HL-60 (cell line): ENCODE measurements at regions not wholly inside any gene's neighbourhood (a gene's known extent, or its start where the extent isn't known, plus 50 kb on each side); places are given as distances from the start of the nearest gene placed in this dataset.

ENCODE experiments used
- GABPA ChIP-seq: IDR thresholded peaks from 2 replicates; pipeline ENCODE4 v1.6.1; 2012; ENCODE audit warnings: low read depth
- POLR2AphosphoS5 ChIP-seq: IDR thresholded peaks from 2 replicates; pipeline ENCODE4 v1.6.1; 2012; ENCODE audit warnings: low read depth
- TF ChIP-seq, protein P1 (sequence below): IDR thresholded peaks from one replicate; pipeline ENCODE4 v1.5.1; 2011; ENCODE audit warnings: low read length, control low read depth, inconsistent platforms; ENCODE audit not compliant: insufficient read depth

GRCh38 chr1:29670752-29671151 lies 434.4 kb downstream of the PTPRU start:
- TF ChIP-seq, protein P1, sequence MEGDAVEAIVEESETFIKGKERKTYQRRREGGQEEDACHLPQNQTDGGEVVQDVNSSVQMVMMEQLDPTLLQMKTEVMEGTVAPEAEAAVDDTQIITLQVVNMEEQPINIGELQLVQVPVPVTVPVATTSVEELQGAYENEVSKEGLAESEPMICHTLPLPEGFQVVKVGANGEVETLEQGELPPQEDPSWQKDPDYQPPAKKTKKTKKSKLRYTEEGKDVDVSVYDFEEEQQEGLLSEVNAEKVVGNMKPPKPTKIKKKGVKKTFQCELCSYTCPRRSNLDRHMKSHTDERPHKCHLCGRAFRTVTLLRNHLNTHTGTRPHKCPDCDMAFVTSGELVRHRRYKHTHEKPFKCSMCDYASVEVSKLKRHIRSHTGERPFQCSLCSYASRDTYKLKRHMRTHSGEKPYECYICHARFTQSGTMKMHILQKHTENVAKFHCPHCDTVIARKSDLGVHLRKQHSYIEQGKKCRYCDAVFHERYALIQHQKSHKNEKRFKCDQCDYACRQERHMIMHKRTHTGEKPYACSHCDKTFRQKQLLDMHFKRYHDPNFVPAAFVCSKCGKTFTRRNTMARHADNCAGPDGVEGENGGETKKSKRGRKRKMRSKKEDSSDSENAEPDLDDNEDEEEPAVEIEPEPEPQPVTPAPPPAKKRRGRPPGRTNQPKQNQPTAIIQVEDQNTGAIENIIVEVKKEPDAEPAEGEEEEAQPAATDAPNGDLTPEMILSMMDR = no peak
- TF ChIP-seq GABPA (no peak), POLR2AphosphoS5 (no peak)
